Neural progenitor cell (in vitro differentiated cells): ENCODE measurements at regions not wholly inside any gene's neighbourhood (a gene's known extent, or its start where the extent isn't known, plus 50 kb on each side); places are given as distances from the start of the nearest gene placed in this dataset.

Experiments used
- DNase-seq: peaks from one replicate; pipeline ENCODE4 v3.0.0-alpha.2; 2016; ENCODE audit warnings: low spot score
- H2AFZ ChIP-seq: fragments of 200-600 bp; sonication (generic); replicated peaks from 2 replicates; pipeline ENCODE4 v1.6.1; 2016; ENCODE audit warnings: antibody characterized with exemption
- H3F3A ChIP-seq: fragments of 200-600 bp; sonication (generic); 2 replicates; pipeline ENCODE4 v1.6.1; 2016; ENCODE audit warnings: antibody characterized with exemption, low read depth
- H3K27ac ChIP-seq: fragments of 200-600 bp; sonication (generic); 2 replicates; pipeline ENCODE4 v1.5.1; 2016; ENCODE audit warnings: mild to moderate bottlenecking
- H3K27me3 ChIP-seq: fragments of 200-600 bp; sonication (generic); 2 replicates; pipeline ENCODE4 v1.6.1; 2016; ENCODE audit warnings: mild to moderate bottlenecking, moderate library complexity
- H3K36me3 ChIP-seq: fragments of 200-600 bp; sonication (generic); 2 replicates; pipeline ENCODE4 v1.5.1; 2016
- H3K4me1 ChIP-seq: fragments of 200-600 bp; sonication (generic); 2 replicates; pipeline ENCODE4 v1.6.1; 2016; ENCODE audit warnings: mixed run types
- H3K4me2 ChIP-seq: fragments of 200-600 bp; sonication (generic); 2 replicates; pipeline ENCODE4 v1.6.1; 2016
- H3K4me3 ChIP-seq: fragments of 200-600 bp; sonication (generic); 2 replicates; pipeline ENCODE4 v1.5.1; 2016
- H3K79me2 ChIP-seq: fragments of 200-600 bp; sonication (generic); 2 replicates; pipeline ENCODE4 v1.6.1; 2016; ENCODE audit warnings: low read depth
- H3K9ac ChIP-seq: fragments of 200-600 bp; sonication (generic); 2 replicates; pipeline ENCODE4 v1.6.1; 2016
- H3K9me3 ChIP-seq: fragments of 200-600 bp; sonication (generic); 2 replicates; pipeline ENCODE4 v1.5.1; 2016; ENCODE audit warnings: low read depth
- H4K20me1 ChIP-seq: fragments of 200-600 bp; sonication (generic); 2 replicates; pipeline ENCODE4 v1.6.1; 2016; ENCODE audit warnings: low read depth
- H3K27ac Mint-ChIP-seq: 3 replicates; pipeline ENCODE4 v1.8.0; 2021; ENCODE audit warnings: mixed read lengths
- H3K27me3 Mint-ChIP-seq: 2 replicates; pipeline ENCODE4 v1.8.0; 2022; ENCODE audit warnings: low read depth, mild to moderate bottlenecking, inconsistent platforms, moderate library complexity, mixed read lengths; ENCODE audit not compliant: insufficient read depth
- H3K36me3 Mint-ChIP-seq: 3 replicates; pipeline ENCODE4 v1.8.0; 2021; ENCODE audit warnings: mixed read lengths
- H3K4me1 Mint-ChIP-seq: 3 replicates; pipeline ENCODE4 v1.8.0; 2021; ENCODE audit warnings: mixed read lengths
- H3K4me3 Mint-ChIP-seq: 3 replicates; pipeline ENCODE4 v1.8.0; 2021; ENCODE audit warnings: mild to moderate bottlenecking, moderate library complexity, mixed read lengths
- H3K9me3 Mint-ChIP-seq: 3 replicates; pipeline ENCODE4 v1.8.0; 2020; ENCODE audit warnings: mixed read lengths
- CTCF ChIP-seq: fragments of 200-600 bp; sonication (generic); IDR thresholded peaks from 2 replicates; pipeline ENCODE4 v1.5.1; 2017; ENCODE audit warnings: antibody characterized with exemption, mild to moderate bottlenecking
- EZH2 ChIP-seq: fragments of 200-600 bp; sonication (generic); IDR thresholded peaks from 2 replicates; pipeline ENCODE4 v1.6.1; 2017; ENCODE audit warnings: antibody characterized with exemption, mild to moderate bottlenecking, moderate library complexity
- EZH2phosphoT487 ChIP-seq: fragments of 200-600 bp; sonication (generic); IDR thresholded peaks from 2 replicates; pipeline ENCODE4 v1.6.1; 2017; ENCODE audit warnings: antibody characterized with exemption

- Mint-ChIP-seq H3K27me3 (peaks cover 5% of the 10 kb centered on the region), H3K4me1 (peaks cover 28% of the 10 kb centered on the region), H3K36me3 (peaks cover 7% of the 10 kb centered on the region), H3K27ac (no peak overlapping the region), H3K9me3 (peaks cover 11% of the 10 kb centered on the region), H3K4me3 (no peak overlapping the region)
- Histone ChIP-seq H2AFZ (no peak overlapping the region), H3K27ac (no peak overlapping the region), H4K20me1 (no peaks in the 10 kb centered on the region), H3K27me3 (no peaks in the 10 kb centered on the region), H3F3A (peaks cover 5% of the 10 kb centered on the region), H3K9ac (no peak overlapping the region), H3K4me3 (no peak overlapping the region), H3K9me3 (peaks cover 5% of the 10 kb centered on the region), H3K36me3 (no peaks in the 10 kb centered on the region), H3K4me1 (peaks cover 18% of the 10 kb centered on the region), H3K4me2 (no peak overlapping the region), H3K79me2 (no peaks in the 10 kb centered on the region)
- DNase-seq: no peak
- no peak for TF ChIP-seq CTCF
- no peak for TF ChIP-seq EZH2
- TF ChIP-seq EZH2phosphoT487: no peak
Measured at GRCh38 chr19:30268601-30269000, 103.6 kb upstream of the ZNF536 start.

- Histone ChIP-seq H3K36me3 (no peaks in the 10 kb centered on the region), H3K27ac (no peak overlapping the region), H4K20me1 (no peaks in the 10 kb centered on the region), H3K4me2 (no peak overlapping the region), H3K4me1 (peaks cover 7% of the 10 kb centered on the region), H3K79me2 (no peaks in the 10 kb centered on the region), H2AFZ (no peak overlapping the region), H3K27me3 (no peaks in the 10 kb centered on the region), H3F3A (peaks cover 5% of the 10 kb centered on the region), H3K9ac (no peak overlapping the region), H3K9me3 (peaks cover 5% of the 10 kb centered on the region), H3K4me3 (no peak overlapping the region)
- DNase-seq: no peak
- H3K4me1 Mint-ChIP-seq: peaks cover 17% of the 10 kb centered on the region
- peaks cover 5% of the 10 kb centered on the region for H3K27me3 Mint-ChIP-seq
- TF ChIP-seq CTCF: no peak
- no peak for TF ChIP-seq EZH2
- TF ChIP-seq EZH2phosphoT487: no peak
- H3K27ac Mint-ChIP-seq: no peak overlapping the region
- peaks cover 7% of the 10 kb centered on the region for H3K36me3 Mint-ChIP-seq
- peaks cover 14% of the 10 kb centered on the region for H3K9me3 Mint-ChIP-seq
- H3K4me3 Mint-ChIP-seq: no peak overlapping the region
Measured at GRCh38 chr19:30269638-30270037, 102.5 kb upstream of the ZNF536 start.

- Histone ChIP-seq H3F3A (no peaks in the 10 kb centered on the region), H3K4me2 (no peak overlapping the region), H3K9ac (no peak overlapping the region), H3K36me3 (no peaks in the 10 kb centered on the region), H3K4me3 (no peak overlapping the region), H3K4me1 (peaks cover 11% of the 10 kb centered on the region), H2AFZ (no peak overlapping the region), H4K20me1 (no peaks in the 10 kb centered on the region), H3K27me3 (no peaks in the 10 kb centered on the region), H3K9me3 (peaks cover 5% of the 10 kb centered on the region), H3K27ac (no peak overlapping the region), H3K79me2 (no peaks in the 10 kb centered on the region)
- no peak overlapping the region for H3K27ac Mint-ChIP-seq
- H3K4me3 Mint-ChIP-seq: no peak overlapping the region
- TF ChIP-seq EZH2phosphoT487: no peak
- TF ChIP-seq EZH2: no peak
- TF ChIP-seq CTCF: no peak
- no peaks in the 10 kb centered on the region for H3K27me3 Mint-ChIP-seq
- peaks cover 20% of the 10 kb centered on the region for H3K4me1 Mint-ChIP-seq
- no peak for DNase-seq
- H3K36me3 Mint-ChIP-seq: peaks cover 7% of the 10 kb centered on the region
- H3K9me3 Mint-ChIP-seq: peaks cover 15% of the 10 kb centered on the region
Measured at GRCh38 chr19:30271816-30272215, 100.4 kb upstream of the ZNF536 start.

- no peak for TF ChIP-seq EZH2
- TF ChIP-seq CTCF: no peak
- no peak for TF ChIP-seq EZH2phosphoT487
- Mint-ChIP-seq H3K36me3 (peaks cover 7% of the 10 kb centered on the region), H3K4me3 (no peak overlapping the region), H3K4me1 (peaks cover 23% of the 10 kb centered on the region), H3K27ac (no peak overlapping the region), H3K9me3 (peaks cover 15% of the 10 kb centered on the region), H3K27me3 (no peaks in the 10 kb centered on the region)
- peaks cover 18% of the 10 kb centered on the region for H3K4me1 ChIP-seq
- H3F3A ChIP-seq: no peaks in the 10 kb centered on the region
- H2AFZ ChIP-seq: no peak overlapping the region
- H3K4me3 ChIP-seq: no peak overlapping the region
- H3K9me3 ChIP-seq: peaks cover 5% of the 10 kb centered on the region
- no peak overlapping the region for H3K27ac ChIP-seq
- DNase-seq: no peak
- H3K4me2 ChIP-seq: no peak overlapping the region
- no peaks in the 10 kb centered on the region for H3K27me3 ChIP-seq
- H4K20me1 ChIP-seq: no peaks in the 10 kb centered on the region
- H3K79me2 ChIP-seq: no peaks in the 10 kb centered on the region
- H3K36me3 ChIP-seq: no peaks in the 10 kb centered on the region
- H3K9ac ChIP-seq: no peak overlapping the region
Measured at GRCh38 chr19:30272554-30272953, 99.6 kb upstream of the ZNF536 start.
